Activated CD4-positive, alpha-beta memory T cell treated with anti-CD3 and anti-CD28 coated beads, Interleukin-2, amount 10 ng/mL, durations not matched to agents 7 days and 5 days (primary cell): ENCODE measurements at regions not wholly inside any gene's neighbourhood (a gene's known extent, or its start where the extent isn't known, plus 50 kb on each side); places are given as distances from the start of the nearest gene placed in this dataset.

ENCODE experiments used
- CTCF ChIA-PET: fragments of 350-600 bp; sonication (Branson Sonifier 250); formaldehyde crosslinking; loops from one replicate; lab custom pipeline; 2021; ENCODE audit warnings: antibody characterized with exemption, inconsistent platforms; lab: Charles Lee
- POLR2A ChIA-PET: fragments of 350-600 bp; sonication (Branson Sonifier 250); formaldehyde crosslinking; loops from one replicate; lab custom pipeline; 2021; ENCODE audit warnings: antibody characterized with exemption; lab: Charles Lee
- DNase-seq: peaks from one replicate; pipeline ENCODE4 v3.0.0-alpha.2; 2020
- H3K27ac Mint-ChIP-seq: one replicate; pipeline ENCODE4 v1.8.0; 2021; ENCODE audit warnings: mild to moderate bottlenecking, mixed read lengths
- H3K27me3 Mint-ChIP-seq: one replicate; pipeline ENCODE4 v1.8.0; 2021; ENCODE audit warnings: mixed read lengths
- H3K36me3 Mint-ChIP-seq: one replicate; pipeline ENCODE4 v1.8.0; 2021; ENCODE audit warnings: low read depth, mixed read lengths
- H3K4me1 Mint-ChIP-seq: one replicate; pipeline ENCODE4 v1.8.0; 2021; ENCODE audit warnings: mixed read lengths
- H3K4me3 Mint-ChIP-seq: one replicate; pipeline ENCODE4 v1.8.0; 2021; ENCODE audit warnings: mild to moderate bottlenecking, mixed read lengths
- H3K9me3 Mint-ChIP-seq: one replicate; pipeline ENCODE4 v1.8.0; 2021; ENCODE audit warnings: mixed read lengths

- Mint-ChIP-seq H3K4me3 (no peak overlapping the region), H3K4me1 (no peaks in the 10 kb centered on the region), H3K36me3 (no peaks in the 10 kb centered on the region), H3K27me3 (no peaks in the 10 kb centered on the region), H3K9me3 (no peaks in the 10 kb centered on the region), H3K27ac (no peak overlapping the region)
- CTCF ChIA-PET = no interaction called here
- no peak for DNase-seq
- POLR2A ChIA-PET = no interaction called here
Observed at GRCh38 chr4:106418444-106418843, 49.9 kb upstream of the GIMD1 start.
